ENCODE measurements at regions not wholly inside any gene's neighbourhood (a gene's known extent, or its start where the extent isn't known, plus 50 kb on each side); places are given as distances from the start of the nearest gene placed in this dataset.

DNA sequence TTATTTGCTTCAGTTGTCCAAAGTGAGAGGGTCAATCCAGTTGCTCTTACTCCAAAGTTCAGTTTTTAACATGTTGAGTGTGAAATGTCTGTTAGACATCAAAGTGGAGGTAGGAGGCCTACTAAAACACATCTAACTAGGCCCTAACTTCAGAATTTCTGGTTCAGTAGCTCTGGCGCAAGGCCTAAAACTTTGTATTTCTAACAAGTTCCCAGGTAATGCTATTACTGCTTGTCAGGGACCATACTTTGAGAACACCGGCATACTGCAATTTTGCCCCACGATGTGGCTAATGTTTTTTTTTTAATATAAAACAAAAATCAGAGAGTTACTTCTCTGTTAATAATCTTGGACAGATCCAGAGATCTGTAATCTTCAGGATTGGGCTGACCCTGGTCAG, 72.4 kb upstream of the LRRC55 start:
- TF ChIP-seq CTCF (conservative IDR thresholded peaks at IDR 0.05 in 1 of 2, IDR thresholded peaks at IDR 0.05 in 1 of 2; ENCODE audit: low read depth in 1 of 2, low read length in 2 of 2) (no peak), EZH2 (IDR thresholded peaks at IDR 0.05; ENCODE audit: low read length, missing control alignments) (no peak)
